ENCODE measurements at regions not wholly inside any gene's neighbourhood (a gene's known extent, or its start where the extent isn't known, plus 50 kb on each side); places are given as distances from the start of the nearest gene placed in this dataset.
"Not testable (repeated sequence)": the region's sequence is repeated elsewhere in the genome, so short reads cannot be mapped to it uniquely, and the experiment has no call there.

- H3K9me3 ChIP-seq = no peaks in the 10 kb centered on the region
- H3K4me2 ChIP-seq = 0 out of 2 replicates have a peak overlapping the region, but pooled peaks have one; percentile 7
- H3K9ac ChIP-seq = no peak overlapping the region
- H3K27ac ChIP-seq = no peak overlapping the region
- TF ChIP-seq Cebpa-rat (IDR thresholded peaks at IDR 0.05) = no peak
- no peak overlapping the region for H3K4me3 ChIP-seq
- peaks cover 18% of the 10 kb centered on the region for H3K27me3 ChIP-seq
- H3K4me1 ChIP-seq = peaks cover 66% of the 10 kb centered on the region
- no peaks in the 10 kb centered on the region for H3K36me3 ChIP-seq
- H4K20me1 ChIP-seq = no peaks in the 10 kb centered on the region
These were observed 67.5 kb downstream of the UNCX start for GRCh38 chr7:1300206-1300605.

- Histone ChIP-seq H4K20me1 (no peaks in the 10 kb centered on the region), H3K4me1 (peaks cover 66% of the 10 kb centered on the region), H3K27me3 (peaks cover 18% of the 10 kb centered on the region), H3K27ac (no peak overlapping the region), H3K9me3 (no peaks in the 10 kb centered on the region), H3K9ac (no peak overlapping the region), H3K4me3 (no peak overlapping the region), H3K36me3 (no peaks in the 10 kb centered on the region), H3K4me2 (peak overlapping the region; percentile 7)
- no peak for TF ChIP-seq Cebpa-rat (IDR thresholded peaks at IDR 0.05)
These were observed 68.0 kb downstream of the UNCX start for GRCh38 chr7:1300636-1301035.

DNA sequence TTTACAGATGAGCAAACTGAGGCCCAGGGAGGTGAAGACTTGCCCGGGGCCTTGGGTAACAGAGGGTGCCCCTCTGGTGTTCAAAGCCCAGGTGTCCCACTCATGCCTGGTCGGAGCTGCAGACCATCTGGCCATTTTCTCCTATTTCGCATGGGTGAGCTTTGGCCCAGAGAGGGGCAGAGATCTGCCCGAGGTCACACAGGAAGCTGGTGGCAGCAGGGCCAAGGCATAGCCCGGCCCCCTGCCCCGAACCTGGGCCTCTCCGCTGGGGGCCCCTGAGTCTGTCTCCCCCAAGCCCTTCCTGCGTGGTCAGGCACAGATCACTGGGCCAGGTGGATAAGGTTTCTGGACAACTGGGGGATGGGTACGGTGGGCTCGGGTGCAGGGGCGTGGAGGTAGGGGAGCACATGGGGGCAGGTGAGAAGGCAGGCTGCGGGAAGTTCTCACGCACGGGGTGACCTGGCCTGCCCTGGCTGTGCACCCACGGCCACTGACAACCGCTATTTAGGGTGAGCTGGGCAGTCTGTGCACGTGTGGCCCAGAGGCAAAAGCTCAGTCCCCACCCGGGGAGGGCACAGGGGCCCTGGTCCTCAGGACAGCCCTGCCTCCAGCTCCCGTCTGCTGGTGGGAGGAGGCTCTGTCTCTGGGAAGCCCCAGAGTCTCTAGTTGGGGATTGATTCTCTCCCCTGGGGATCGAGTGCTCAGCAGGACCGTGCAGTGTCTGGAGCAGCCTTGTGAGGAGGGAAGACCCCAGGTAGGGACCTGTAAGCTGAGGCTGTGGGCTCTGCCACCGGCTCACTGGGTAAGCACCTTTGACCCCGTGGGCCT, 68.6 kb downstream of the UNCX start:
- Histone ChIP-seq H3K9me3 (no peaks in the 10 kb centered on the region), H3K27ac (no peak overlapping the region), H3K27me3 (peaks cover 18% of the 10 kb centered on the region), H4K20me1 (no peaks in the 10 kb centered on the region), H3K4me3 (no peak overlapping the region), H3K4me2 (peak overlapping the region; percentile 7; the same call in 1 of the 2 replicates), H3K36me3 (no peaks in the 10 kb centered on the region), H3K9ac (no peak overlapping the region), H3K4me1 (peaks cover 60% of the 10 kb centered on the region)
- no peak for TF ChIP-seq Cebpa-rat (IDR thresholded peaks at IDR 0.05)

DNA sequence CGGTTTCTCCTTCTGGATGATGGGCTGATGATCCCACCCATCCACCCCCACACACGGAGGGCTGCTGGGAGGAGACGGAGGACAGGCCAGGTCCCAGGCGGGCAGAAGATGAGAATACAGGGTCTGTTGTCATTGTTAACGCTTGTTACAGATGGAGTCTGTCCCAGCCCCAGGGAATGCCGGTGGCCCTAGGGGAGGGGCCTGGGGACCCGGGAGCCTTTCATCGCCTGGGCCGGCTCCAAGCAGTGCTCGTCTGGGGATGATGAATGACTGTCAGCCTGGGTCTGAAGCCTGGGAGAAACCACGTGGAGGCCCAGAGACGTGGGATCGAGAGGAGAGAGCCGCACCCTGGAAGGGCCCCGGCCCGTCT, 69.2 kb downstream of the UNCX start:
- Histone ChIP-seq H3K9me3 (no peaks in the 10 kb centered on the region), H3K27me3 (peaks cover 13% of the 10 kb centered on the region), H3K9ac (no peak overlapping the region), H3K27ac (no peak overlapping the region), H3K4me2 (no peak overlapping the region), H3K4me1 (peaks cover 54% of the 10 kb centered on the region), H3K36me3 (no peaks in the 10 kb centered on the region), H3K4me3 (no peak overlapping the region), H4K20me1 (no peaks in the 10 kb centered on the region)
- no peak for TF ChIP-seq Cebpa-rat (IDR thresholded peaks at IDR 0.05)

- no peak overlapping the region for H3K9ac ChIP-seq
- peaks cover 43% of the 10 kb centered on the region for H3K4me1 ChIP-seq
- TF ChIP-seq Cebpa-rat (IDR thresholded peaks at IDR 0.05) = no peak
- no peak overlapping the region for H3K4me3 ChIP-seq
- no peaks in the 10 kb centered on the region for H3K36me3 ChIP-seq
- H3K9me3 ChIP-seq = no peaks in the 10 kb centered on the region
- H4K20me1 ChIP-seq = no peaks in the 10 kb centered on the region
- peaks cover 4% of the 10 kb centered on the region; the same call in 1 of the 2 replicates for H3K27me3 ChIP-seq
- peak overlapping the region; percentile 17; the same call in 1 of the 2 replicates for H3K4me2 ChIP-seq
- H3K27ac ChIP-seq = no peak overlapping the region
These were observed 70.3 kb downstream of the UNCX start for GRCh38 chr7:1302936-1303335.

- H3K4me1 ChIP-seq = peaks cover 32% of the 10 kb centered on the region
- H3K9ac ChIP-seq, H4K20me1 ChIP-seq, H3K9me3 ChIP-seq, H3K27ac ChIP-seq, H3K27me3 ChIP-seq, H3K4me2 ChIP-seq, H3K36me3 ChIP-seq, H3K4me3 ChIP-seq: not testable (repeated sequence)
These were observed 71.3 kb downstream of the UNCX start for GRCh38 chr7:1304011-1304410.

DNA sequence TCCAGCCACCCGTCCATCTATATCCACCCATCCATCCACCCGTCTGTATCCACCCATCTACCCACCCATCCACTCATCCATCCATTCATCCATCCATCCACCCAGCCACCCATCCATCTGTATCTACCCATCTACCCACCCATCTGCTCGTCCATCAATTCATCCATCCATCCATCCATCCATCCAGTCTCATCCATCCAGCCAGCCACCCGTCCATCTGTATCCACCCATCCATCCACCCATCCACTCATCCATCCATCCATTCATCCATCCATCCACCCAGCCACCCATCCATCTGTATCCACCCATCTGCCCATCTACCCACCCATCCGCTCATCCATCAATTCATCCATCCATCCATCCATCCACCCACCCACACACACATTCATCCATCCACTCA, 73.2 kb downstream of the UNCX start:
- Histone ChIP-seq H3K4me1 (peaks cover 17% of the 10 kb centered on the region; the same call in 1 of the 2 replicates), H3K4me2 (no peak overlapping the region), H3K27ac (no peak overlapping the region), H3K36me3 (no peaks in the 10 kb centered on the region), H3K9ac (no peak overlapping the region), H4K20me1 (no peaks in the 10 kb centered on the region), H3K4me3 (no peak overlapping the region), H3K27me3 (no peaks in the 10 kb centered on the region), H3K9me3 (no peaks in the 10 kb centered on the region)
- no peak for TF ChIP-seq Cebpa-rat (IDR thresholded peaks at IDR 0.05)

DNA sequence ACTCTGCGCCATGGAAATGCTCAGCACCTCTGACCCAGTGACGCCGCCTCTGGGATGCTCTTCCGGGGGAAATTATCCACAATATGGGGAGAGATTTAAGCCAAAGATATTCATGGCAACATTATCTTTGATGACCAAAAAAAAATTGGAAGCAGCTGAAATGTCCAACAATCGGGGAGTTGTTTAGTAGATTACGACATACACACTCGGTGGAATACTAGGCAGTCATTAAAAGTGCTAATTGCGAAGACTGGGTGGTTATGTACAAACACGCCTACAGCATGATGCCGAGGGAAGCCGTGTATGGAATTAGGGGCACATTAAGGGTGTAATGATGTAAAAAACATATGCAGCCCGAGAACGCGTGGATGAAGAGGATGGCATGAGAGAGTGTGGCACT, 75.2 kb downstream of the UNCX start:
- no peak for TF ChIP-seq Cebpa-rat (IDR thresholded peaks at IDR 0.05)
- Histone ChIP-seq H3K4me3 (no peak overlapping the region), H3K9me3 (no peaks in the 10 kb centered on the region), H3K27me3 (no peaks in the 10 kb centered on the region), H3K9ac (no peak overlapping the region), H3K27ac (no peak overlapping the region), H3K4me2 (no peak overlapping the region), H4K20me1 (no peaks in the 10 kb centered on the region), H3K36me3 (no peaks in the 10 kb centered on the region), H3K4me1 (0 out of 2 replicates have a peak, but pooled peaks cover 5% of the 10 kb centered on the region)

DNA sequence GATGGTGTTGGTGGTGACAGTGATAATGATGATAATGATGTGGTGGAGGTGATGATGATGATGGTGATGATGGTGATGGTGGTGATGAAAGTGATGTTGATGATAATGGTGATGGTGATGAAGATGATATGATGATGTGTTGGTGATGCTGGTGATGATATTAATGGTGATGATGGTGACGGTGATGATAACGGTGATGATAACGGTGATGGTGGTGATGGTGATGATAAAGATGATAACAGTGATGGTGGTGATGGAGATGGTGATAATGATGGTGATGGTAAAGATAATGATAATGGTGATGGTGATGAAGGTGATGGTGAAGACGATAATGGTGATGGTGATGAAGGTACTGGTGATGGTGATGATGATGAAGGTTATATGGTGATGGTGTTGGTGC, 76.6 kb downstream of the UNCX start:
- peaks cover 5% of the 10 kb centered on the region for H3K4me1 ChIP-seq
- no peaks in the 10 kb centered on the region for H4K20me1 ChIP-seq
- H3K27me3 ChIP-seq = no peaks in the 10 kb centered on the region
- no peaks in the 10 kb centered on the region for H3K36me3 ChIP-seq
- no peak overlapping the region for H3K4me2 ChIP-seq
- TF ChIP-seq Cebpa-rat (IDR thresholded peaks at IDR 0.05) = no peak
- no peak overlapping the region for H3K9ac ChIP-seq
- no peaks in the 10 kb centered on the region for H3K9me3 ChIP-seq
- H3K4me3 ChIP-seq = no peak overlapping the region
- H3K27ac ChIP-seq = no peak overlapping the region

DNA sequence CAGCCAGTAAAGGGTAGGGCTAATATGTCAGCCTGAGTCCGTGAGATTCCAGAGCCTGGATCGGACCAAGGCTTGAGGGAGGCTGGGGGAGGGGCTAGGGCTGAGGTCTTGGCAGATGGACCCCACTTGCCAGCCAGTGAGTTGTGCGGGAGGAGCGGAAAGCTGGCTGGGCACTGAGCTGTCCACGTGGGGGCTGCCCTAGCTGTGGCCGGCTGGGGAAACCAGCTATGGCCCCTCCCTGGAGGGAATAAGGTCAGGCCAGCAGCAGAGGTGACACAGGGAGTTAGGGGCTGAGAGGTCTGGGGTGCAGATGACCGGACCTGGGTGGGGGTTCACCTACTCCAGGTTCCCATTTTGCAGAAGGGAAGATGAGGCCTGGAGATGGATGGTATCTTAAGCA, 77.3 kb downstream of the UNCX start:
- peaks cover 12% of the 10 kb centered on the region for H3K4me1 ChIP-seq
- no peak overlapping the region for H3K9ac ChIP-seq
- no peak overlapping the region for H3K4me3 ChIP-seq
- no peaks in the 10 kb centered on the region for H3K27me3 ChIP-seq
- H3K27ac ChIP-seq = no peak overlapping the region
- H3K36me3 ChIP-seq = no peaks in the 10 kb centered on the region
- H3K4me2 ChIP-seq = no peak overlapping the region
- H3K9me3 ChIP-seq = no peaks in the 10 kb centered on the region
- TF ChIP-seq Cebpa-rat (IDR thresholded peaks at IDR 0.05) = no peak
- H4K20me1 ChIP-seq = no peaks in the 10 kb centered on the region
